ENCODE measurements at regions not wholly inside any gene's neighbourhood (a gene's known extent, or its start where the extent isn't known, plus 50 kb on each side); places are given as distances from the start of the nearest gene placed in this dataset.

DNA sequence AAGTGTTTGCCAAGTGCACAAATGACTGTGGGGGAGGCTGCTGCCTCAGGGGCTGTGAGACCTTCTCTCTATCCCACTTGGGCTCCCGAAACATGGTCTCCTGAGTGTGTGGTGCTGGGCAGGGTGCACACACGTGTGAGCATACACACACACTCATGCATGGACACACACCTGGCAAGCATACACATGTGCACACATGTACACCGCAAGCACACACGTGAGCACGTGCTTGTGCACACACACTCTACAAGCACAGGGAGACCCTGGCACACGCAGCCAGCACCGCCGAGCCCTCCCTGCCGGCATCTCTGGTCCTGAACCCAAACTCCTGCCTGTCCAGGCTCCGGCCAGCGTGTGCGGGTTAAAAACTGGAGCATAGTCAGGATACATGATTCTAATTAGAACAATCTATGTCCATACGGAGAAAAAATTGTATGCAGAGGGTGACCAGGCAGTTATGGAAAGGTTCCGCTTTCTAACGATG, 79.4 kb upstream of the TTC34 start:
- TF ChIP-seq, protein P1, sequence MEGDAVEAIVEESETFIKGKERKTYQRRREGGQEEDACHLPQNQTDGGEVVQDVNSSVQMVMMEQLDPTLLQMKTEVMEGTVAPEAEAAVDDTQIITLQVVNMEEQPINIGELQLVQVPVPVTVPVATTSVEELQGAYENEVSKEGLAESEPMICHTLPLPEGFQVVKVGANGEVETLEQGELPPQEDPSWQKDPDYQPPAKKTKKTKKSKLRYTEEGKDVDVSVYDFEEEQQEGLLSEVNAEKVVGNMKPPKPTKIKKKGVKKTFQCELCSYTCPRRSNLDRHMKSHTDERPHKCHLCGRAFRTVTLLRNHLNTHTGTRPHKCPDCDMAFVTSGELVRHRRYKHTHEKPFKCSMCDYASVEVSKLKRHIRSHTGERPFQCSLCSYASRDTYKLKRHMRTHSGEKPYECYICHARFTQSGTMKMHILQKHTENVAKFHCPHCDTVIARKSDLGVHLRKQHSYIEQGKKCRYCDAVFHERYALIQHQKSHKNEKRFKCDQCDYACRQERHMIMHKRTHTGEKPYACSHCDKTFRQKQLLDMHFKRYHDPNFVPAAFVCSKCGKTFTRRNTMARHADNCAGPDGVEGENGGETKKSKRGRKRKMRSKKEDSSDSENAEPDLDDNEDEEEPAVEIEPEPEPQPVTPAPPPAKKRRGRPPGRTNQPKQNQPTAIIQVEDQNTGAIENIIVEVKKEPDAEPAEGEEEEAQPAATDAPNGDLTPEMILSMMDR (IDR thresholded peaks at IDR 0.05), result no peak
- TF ChIP-seq POLR2A (IDR thresholded peaks at IDR 0.05), result no peak
